GM23248 (cell line): ENCODE measurements at regions not wholly inside any gene's neighbourhood (a gene's known extent, or its start where the extent isn't known, plus 50 kb on each side); places are given as distances from the start of the nearest gene placed in this dataset.

ENCODE experiments used
- EZH2 ChIP-seq: fragments of 200-600 bp; sonication (generic); IDR thresholded peaks from 2 replicates; pipeline ENCODE4 v1.6.1; 2018; ENCODE audit warnings: antibody characterized with exemption, mild to moderate bottlenecking; ENCODE audit not compliant: insufficient read depth, poor library complexity, severe bottlenecking
- EZH2phosphoT487 ChIP-seq: fragments of 200-600 bp; sonication (generic); IDR thresholded peaks from 2 replicates; pipeline ENCODE4 v1.6.1; 2018; ENCODE audit warnings: antibody characterized with exemption, moderate library complexity, mild to moderate bottlenecking, low read depth; ENCODE audit not compliant: insufficient read depth

DNA sequence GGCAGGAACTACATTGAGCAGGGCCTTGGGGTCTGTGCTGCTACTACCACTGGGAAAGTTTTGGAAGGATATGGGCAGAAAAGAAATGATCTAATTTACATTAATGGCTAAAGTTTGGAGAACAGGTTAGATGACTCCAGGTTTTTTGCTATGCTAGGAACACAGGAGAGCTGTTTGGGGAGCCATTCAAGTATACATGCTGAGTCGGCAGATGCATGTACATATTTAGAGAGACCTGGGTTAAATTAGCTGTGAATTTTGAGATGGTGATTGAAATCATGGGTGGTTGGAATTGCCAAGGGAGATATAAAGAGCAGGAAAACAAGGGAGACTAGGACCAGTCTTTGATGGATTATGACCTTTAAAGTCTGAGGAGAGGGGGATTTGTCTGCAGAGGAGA, 113.1 kb upstream of the BACH2 start:
- no peak for TF ChIP-seq EZH2phosphoT487
- TF ChIP-seq EZH2, result no peak
